G401 (cell line): ENCODE measurements at regions not wholly inside any gene's neighbourhood (a gene's known extent, or its start where the extent isn't known, plus 50 kb on each side); places are given as distances from the start of the nearest gene placed in this dataset.

ENCODE experiments used
- DNase-seq: peaks from one replicate; pipeline ENCODE4 v3.0.0-alpha.2; 2015; ENCODE audit warnings: low spot score
- in situ Hi-C: cut with HindIII; loops from 2 replicates; pipeline ENCODE4 v1.10.0; 2016; ENCODE audit warnings: low sequenced_read_pairs, mixed read lengths

DNA sequence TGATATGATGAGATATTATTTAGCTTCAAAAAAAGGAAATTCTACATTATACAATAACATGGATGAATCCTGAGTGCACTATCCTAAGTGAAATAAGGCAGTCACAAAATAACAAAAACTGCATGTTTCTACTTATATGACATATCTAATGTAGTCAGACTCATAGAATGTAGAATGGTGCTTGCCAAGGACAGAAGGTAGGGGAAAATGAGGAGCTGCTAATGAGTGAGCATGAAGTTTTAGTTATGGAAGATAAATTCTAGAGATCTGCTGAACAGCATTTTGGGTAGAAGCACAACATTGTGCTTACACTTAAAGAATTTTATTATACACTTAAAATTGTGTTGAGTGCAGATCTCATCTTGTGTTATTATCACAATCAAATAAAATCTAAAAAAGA, 812.4 kb downstream of the KCTD16 start:
- no peak for DNase-seq
- in situ Hi-C loops, result no loop called here

GRCh38 chr5:144979516-144980264, 809.0 kb downstream of the KCTD16 start:
- in situ Hi-C loops, result no loop called here
- no peak for DNase-seq

DNA sequence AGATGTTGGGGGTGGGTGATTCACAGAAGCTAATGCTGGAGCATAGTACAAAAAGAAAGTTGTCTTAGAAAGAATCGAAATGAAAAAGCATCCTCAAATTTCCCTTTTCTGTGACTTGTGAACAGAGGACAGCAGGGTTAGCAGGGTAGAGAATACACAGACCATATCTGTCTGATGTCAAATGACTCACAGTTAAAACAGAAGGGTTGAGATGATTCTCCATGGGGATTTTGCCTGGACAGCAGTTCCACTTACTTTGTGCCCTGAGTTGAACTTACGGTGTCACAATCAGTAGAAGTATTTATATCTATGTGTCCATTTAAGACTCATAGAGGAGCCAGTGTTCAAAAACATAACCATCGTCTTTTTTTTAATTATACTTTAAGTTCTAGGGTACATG, 801.6 kb downstream of the KCTD16 start:
- no peak for DNase-seq
- in situ Hi-C loops, result no loop called here

- in situ Hi-C loops, result no loop called here
- no peak for DNase-seq
Observed at GRCh38 chr5:144971108-144971850, 800.6 kb downstream of the KCTD16 start.

- no peak for DNase-seq
- in situ Hi-C loops, result no loop called here
Observed at GRCh38 chr5:144960296-144960695, 789.6 kb downstream of the KCTD16 start.

DNA sequence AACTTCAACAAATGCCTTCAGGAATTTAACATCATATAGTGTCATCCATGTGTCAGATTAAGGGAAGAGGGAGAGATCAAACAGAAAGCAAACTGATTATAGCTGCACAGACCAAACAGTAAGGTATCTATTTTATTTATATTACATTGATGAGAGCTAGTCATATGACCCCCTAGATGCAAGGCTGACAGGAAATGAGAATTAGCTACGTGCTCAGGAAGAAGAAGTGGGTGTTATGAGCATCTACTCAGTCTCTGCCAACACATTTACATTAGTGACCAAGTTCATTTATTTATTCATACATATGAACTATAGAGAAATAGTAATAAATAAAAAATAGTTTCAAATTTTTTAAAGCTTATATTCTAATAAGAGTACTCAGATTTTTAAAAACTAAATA, 787.3 kb downstream of the KCTD16 start:
- in situ Hi-C loops, result no loop called here

DNA sequence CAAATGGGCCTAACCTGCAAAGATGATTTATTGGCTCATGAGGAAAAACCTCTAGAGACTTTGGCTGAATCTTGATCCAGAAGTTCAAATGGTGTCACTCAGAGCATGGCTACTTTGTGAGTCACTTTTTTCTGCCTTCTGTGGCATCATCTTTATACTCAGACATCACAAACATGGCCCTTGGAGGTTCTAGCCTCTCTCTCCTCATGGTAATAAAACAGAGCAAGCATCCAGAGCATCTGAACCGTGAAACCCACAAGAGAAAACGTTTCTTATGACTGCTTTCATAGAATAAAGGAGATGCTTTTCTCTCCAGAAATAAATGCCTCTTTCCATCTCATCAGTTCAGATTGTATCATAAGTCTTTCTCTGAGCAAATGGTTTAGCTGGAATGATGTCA, 780.3 kb downstream of the KCTD16 start:
- in situ Hi-C loops, result no loop called here
- DNase-seq, result no peak

More for the DNA sequence above, 787.3 kb downstream of the KCTD16 start:
- no peak for DNase-seq

GRCh38 chr5:144947023-144947422, 776.4 kb downstream of the KCTD16 start:
- DNase-seq, result no peak
- in situ Hi-C loops, result no loop called here

GRCh38 chr5:144945503-144945902, 774.8 kb downstream of the KCTD16 start:
- DNase-seq, result no peak
- in situ Hi-C loops, result no loop called here

DNA sequence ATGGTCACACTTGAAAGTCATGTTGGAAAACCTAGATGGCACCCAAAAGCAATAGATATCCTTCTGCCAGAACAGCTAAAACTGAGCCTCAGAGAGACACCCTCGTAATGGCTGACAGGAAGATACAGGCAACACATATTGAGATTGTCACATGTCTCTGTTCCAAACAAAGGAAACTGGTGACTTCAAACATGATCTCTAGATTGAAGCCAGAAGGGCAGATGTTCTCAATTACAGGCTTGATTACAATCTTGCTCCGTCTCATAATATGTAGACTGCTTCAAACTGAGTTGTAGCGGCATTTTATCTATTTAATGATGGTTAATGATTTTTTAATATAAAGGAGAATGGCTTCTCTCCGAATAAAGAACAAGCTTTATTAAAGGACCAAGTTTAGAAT, 774.3 kb downstream of the KCTD16 start:
- DNase-seq, result no peak
- in situ Hi-C loops, result no loop called here

- DNase-seq, result no peak
- in situ Hi-C loops, result no loop called here
Observed at GRCh38 chr5:144941004-144941403, 770.3 kb downstream of the KCTD16 start.

- in situ Hi-C loops, result no loop called here
- DNase-seq, result no peak
Observed at GRCh38 chr5:144918371-144918770, 747.7 kb downstream of the KCTD16 start.

DNA sequence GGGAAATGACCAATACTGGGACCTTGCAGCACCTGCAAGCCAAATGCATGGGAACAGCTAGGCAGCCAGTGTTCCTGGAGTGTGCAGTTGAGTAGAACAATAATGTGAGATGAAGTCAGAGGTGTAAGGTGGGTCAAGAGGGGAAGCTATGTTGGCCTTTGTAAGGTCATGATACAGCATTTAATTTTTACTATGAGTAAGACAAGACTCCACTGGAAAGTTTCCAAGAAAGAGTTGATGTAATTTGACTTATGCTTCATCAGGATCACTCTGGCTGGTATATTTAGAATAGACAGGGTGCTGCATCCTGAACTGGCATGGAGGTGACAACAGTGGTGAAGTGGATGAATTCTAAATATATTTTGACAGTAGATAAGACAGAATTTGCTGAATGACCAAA, 744.8 kb downstream of the KCTD16 start:
- DNase-seq, result no peak
- in situ Hi-C loops, result no loop called here

DNA sequence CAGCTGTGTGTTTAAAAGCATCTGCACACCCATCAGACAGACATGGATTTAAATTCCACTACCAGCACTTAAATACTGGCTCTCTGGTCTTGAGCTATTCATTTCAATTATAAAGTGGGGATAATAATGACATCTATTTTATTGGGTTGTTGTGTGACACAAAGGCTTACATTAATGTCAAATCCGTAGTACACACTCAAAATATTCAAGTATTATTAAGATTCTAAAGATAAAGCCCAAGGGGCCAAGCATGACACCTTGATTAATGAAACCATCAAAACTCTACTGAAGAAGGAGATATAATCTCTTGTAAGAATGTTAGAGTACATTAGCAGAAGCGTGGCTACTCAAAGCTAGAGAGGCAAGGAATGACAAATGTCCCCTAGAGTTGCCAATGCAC, 743.0 kb downstream of the KCTD16 start:
- in situ Hi-C loops, result no loop called here
- DNase-seq, result no peak

DNA sequence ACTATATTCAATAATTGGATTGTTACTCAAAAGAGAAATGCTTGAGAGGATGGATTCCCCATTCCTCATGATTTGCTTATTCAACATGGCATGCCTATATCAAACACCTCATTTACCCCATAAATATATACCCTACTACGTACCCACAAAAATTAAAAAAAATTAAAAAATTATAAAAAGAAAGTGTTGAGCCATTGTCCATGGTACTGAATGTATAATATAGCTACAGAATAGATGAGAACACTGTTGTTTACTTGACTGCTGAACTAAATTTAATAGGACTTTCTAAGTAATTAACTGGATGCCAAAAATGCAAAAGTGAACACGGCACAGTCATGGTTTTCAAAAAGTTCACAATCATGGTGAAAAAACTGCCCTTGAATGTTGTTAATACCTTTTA, 725.8 kb downstream of the KCTD16 start:
- in situ Hi-C loops, result no loop called here
- no peak for DNase-seq

GRCh38 chr5:144886668-144887067, 716.0 kb downstream of the KCTD16 start:
- in situ Hi-C loops, result no loop called here
- no peak for DNase-seq

DNA sequence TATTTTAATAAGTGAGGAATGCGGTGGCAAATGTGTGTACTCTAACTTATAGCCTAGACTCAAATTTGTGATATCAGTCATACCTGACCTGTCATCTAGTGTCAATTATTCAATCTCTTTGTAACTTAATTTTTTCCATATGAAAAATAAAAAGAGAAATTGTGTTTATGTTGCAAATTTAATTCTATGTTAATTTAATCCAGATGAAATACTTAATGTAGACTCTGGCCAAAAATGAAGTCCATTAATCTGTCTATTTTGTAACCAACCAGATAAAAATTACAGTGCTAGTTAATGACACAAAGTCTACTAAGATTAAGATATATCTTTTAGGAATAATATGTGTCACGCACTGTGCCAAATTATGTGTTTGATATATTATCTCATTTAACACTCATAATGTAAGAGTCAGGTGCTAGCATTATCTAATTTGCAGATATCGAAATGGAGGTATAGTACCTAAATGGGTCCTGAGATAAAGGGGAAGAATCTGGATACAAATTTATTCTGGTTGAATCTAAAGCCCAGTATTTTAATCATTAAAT, 712.1 kb downstream of the KCTD16 start:
- no peak for DNase-seq
- in situ Hi-C loops, result no loop called here

- in situ Hi-C loops, result no loop called here
- DNase-seq, result no peak
Observed at GRCh38 chr5:144880513-144880912, 709.8 kb downstream of the KCTD16 start.

DNA sequence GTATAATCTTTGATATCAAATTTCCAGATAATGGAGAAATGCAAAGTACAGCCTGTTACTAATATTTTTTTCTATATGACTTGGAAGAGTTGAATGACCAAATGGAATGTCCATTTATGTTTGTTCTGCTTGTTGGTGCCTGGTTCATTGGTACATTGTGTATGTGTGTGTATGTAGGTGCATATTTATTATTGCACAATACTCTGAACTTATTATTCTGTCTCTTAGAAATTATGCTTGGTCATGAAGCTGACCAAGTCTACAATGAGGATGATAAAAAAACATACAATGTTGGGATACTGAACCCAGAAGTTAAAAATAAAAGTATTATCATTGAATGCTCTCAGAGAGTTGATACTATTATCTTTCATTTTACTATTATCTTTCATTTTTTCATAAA, 706.3 kb downstream of the KCTD16 start:
- in situ Hi-C loops, result no loop called here

GRCh38 chr5:144873076-144873475, 702.4 kb downstream of the KCTD16 start:
- in situ Hi-C loops, result no loop called here
- DNase-seq, result no peak

More for the DNA sequence above, 706.3 kb downstream of the KCTD16 start:
- no peak for DNase-seq

GRCh38 chr5:144864118-144864517, 693.4 kb downstream of the KCTD16 start:
- DNase-seq, result no peak
- in situ Hi-C loops, result no loop called here
